GM23338 (cell line): ENCODE measurements at regions not wholly inside any gene's neighbourhood (a gene's known extent, or its start where the extent isn't known, plus 50 kb on each side); places are given as distances from the start of the nearest gene placed in this dataset.
A peak's percentile ranks its signal among the peaks of the same experiment; 100 is the strongest.

Experiments used
- ATAC-seq: fragments of 200-7000 bp; cut with Tn5 transposase; 3 replicates; pipeline ENCODE4 v1.9.1; 2020
- DNase-seq: peaks from one replicate; pipeline ENCODE4 v3.0.0-alpha.2; 2015; ENCODE audit warnings: low spot score
- H2AFZ ChIP-seq: fragments of 200-600 bp; sonication (generic); 2 replicates; pipeline ENCODE4 v1.8.0; 2016; ENCODE audit warnings: antibody characterized with exemption, mild to moderate bottlenecking, moderate library complexity
- H3F3A ChIP-seq: fragments of 200-600 bp; sonication (generic); replicated peaks from 2 replicates; pipeline ENCODE4 v1.8.0; 2017; ENCODE audit warnings: antibody characterized with exemption, mixed run types, low read depth
- H3K27ac ChIP-seq: fragments of 200-600 bp; sonication (generic); 2 replicates; pipeline ENCODE4 v1.6.1; 2016; ENCODE audit warnings: low read depth
- H3K27me3 ChIP-seq: fragments of 200-600 bp; sonication (generic); 2 replicates; pipeline ENCODE4 v1.8.0; 2016; ENCODE audit warnings: mild to moderate bottlenecking, mixed run types, moderate library complexity; ENCODE audit not compliant: insufficient read depth
- H3K36me3 ChIP-seq: fragments of 200-600 bp; sonication (generic); 2 replicates; pipeline ENCODE4 v1.8.0; 2016; ENCODE audit warnings: mild to moderate bottlenecking; ENCODE audit not compliant: insufficient read depth
- H3K4me1 ChIP-seq: fragments of 200-600 bp; sonication (generic); 2 replicates; pipeline ENCODE4 v1.8.0; 2016; ENCODE audit warnings: mild to moderate bottlenecking, moderate library complexity; ENCODE audit not compliant: insufficient read depth
- H3K4me2 ChIP-seq: fragments of 200-600 bp; sonication (generic); 2 replicates; pipeline ENCODE4 v1.7.1; 2017; ENCODE audit warnings: mixed run types
- H3K4me3 ChIP-seq: fragments of 200-600 bp; sonication (generic); 2 replicates; pipeline ENCODE4 v1.6.1; 2016; ENCODE audit warnings: mixed run types
- H3K79me2 ChIP-seq: fragments of 200-600 bp; sonication (generic); replicated peaks from 2 replicates; pipeline ENCODE4 v1.8.0; 2017; ENCODE audit warnings: mild to moderate bottlenecking; ENCODE audit not compliant: insufficient read depth
- H3K9me2 ChIP-seq: fragments of 200-600 bp; sonication (generic); 2 replicates; pipeline ENCODE4 v1.8.0; 2017; ENCODE audit not compliant: insufficient read depth
- H4K20me1 ChIP-seq: fragments of 200-600 bp; sonication (generic); replicated peaks from 2 replicates; pipeline ENCODE4 v1.8.0; 2017; ENCODE audit warnings: mild to moderate bottlenecking; ENCODE audit not compliant: insufficient read depth
- H3K27ac Mint-ChIP-seq: 2 replicates; pipeline ENCODE4 v1.8.0; 2020; ENCODE audit warnings: inconsistent platforms, mild to moderate bottlenecking, moderate library complexity, mixed read lengths
- H3K27me3 Mint-ChIP-seq: 3 replicates; pipeline ENCODE4 v1.8.0; 2022; ENCODE audit warnings: low read depth, mild to moderate bottlenecking, moderate library complexity, mixed read lengths, inconsistent platforms; ENCODE audit not compliant: insufficient read depth, poor library complexity
- H3K36me3 Mint-ChIP-seq: 3 replicates; pipeline ENCODE4 v1.8.0; 2021; ENCODE audit warnings: low read depth, mild to moderate bottlenecking, inconsistent platforms, moderate library complexity, mixed read lengths
- H3K4me1 Mint-ChIP-seq: 3 replicates; pipeline ENCODE4 v1.8.0; 2020; ENCODE audit warnings: mild to moderate bottlenecking, inconsistent platforms, mixed read lengths
- H3K4me3 Mint-ChIP-seq: 3 replicates; pipeline ENCODE4 v1.8.0; 2021; ENCODE audit warnings: moderate library complexity, mild to moderate bottlenecking, inconsistent platforms, mixed read lengths
- H3K9me3 Mint-ChIP-seq: 3 replicates; pipeline ENCODE4 v1.8.0; 2020; ENCODE audit warnings: moderate library complexity, mild to moderate bottlenecking, inconsistent platforms, mixed read lengths
- CREB1 ChIP-seq: fragments of 250-450 bp; sonication (Bioruptor Pico); IDR thresholded peaks from 2 replicates; pipeline ENCODE4 v1.5.0; 2020; ENCODE audit warnings: low read depth, mild to moderate bottlenecking, moderate library complexity
- JUNB ChIP-seq: IDR thresholded peaks from one replicate; pipeline ENCODE4 v1.6.1; 2016; ENCODE audit warnings: antibody characterized with exemption; ENCODE audit not compliant: unreplicated experiment
- STAT1 ChIP-seq: IDR thresholded peaks from one replicate; pipeline ENCODE4 v1.6.1; 2016; ENCODE audit warnings: antibody characterized with exemption; ENCODE audit not compliant: unreplicated experiment
- ZNF114 ChIP-seq: fragments of 250-450 bp; sonication (Bioruptor Pico); IDR thresholded peaks from 2 replicates; pipeline ENCODE4 v1.5.0; 2020; ENCODE audit warnings: mild to moderate bottlenecking, moderate library complexity
- TF ChIP-seq, protein P1 (sequence below), 2 experiments: fragments of 200-600 bp in 1 of 2; sonication (generic) in 1 of 2; conservative IDR thresholded peaks; 2 replicates each; pipeline versions ENCODE4 v1.5.1 to v1.6.1; 2016 to 2017; ENCODE audit warnings: antibody characterized with exemption in 2 of 2, low read depth in 2 of 2, mild to moderate bottlenecking in 2 of 2, moderate library complexity in 1 of 2
- TF ChIP-seq, protein P2 (sequence below): IDR thresholded peaks from one replicate; pipeline ENCODE4 v1.6.1; 2018; ENCODE audit warnings: antibody characterized with exemption; ENCODE audit not compliant: unreplicated experiment
- TF ChIP-seq, protein P3 (sequence below): fragments of 250-450 bp; sonication (Bioruptor Pico); IDR thresholded peaks from 2 replicates; pipeline ENCODE4 v1.5.0; 2020; ENCODE audit warnings: mild to moderate bottlenecking, moderate library complexity

DNA sequence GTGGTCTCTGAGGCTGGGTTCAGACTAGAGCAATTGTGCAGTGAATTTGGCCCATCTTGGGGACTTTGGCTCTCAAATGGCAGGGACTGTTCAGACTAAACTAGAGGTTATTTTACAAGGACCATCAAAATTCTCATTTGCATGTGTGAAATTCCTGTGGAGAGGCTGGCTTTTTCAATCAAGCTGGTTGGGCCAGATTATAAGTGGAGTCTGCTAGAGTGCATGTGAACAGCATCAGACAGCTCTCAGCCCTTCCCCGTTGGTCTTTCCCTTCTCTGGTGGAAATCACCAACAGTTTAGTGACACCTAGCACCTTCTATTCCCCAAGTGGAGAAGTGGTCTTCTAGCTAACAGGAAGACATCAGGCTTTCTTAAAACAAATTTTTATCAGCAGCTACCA is 301.3 kb downstream of the CWC27 start:
- no peaks in the 10 kb centered on the region for H3K9me3 Mint-ChIP-seq
- H4K20me1 ChIP-seq = no peaks in the 10 kb centered on the region
- no peak overlapping the region for H3K27ac ChIP-seq
- peaks cover 7% of the 10 kb centered on the region for H3K27me3 Mint-ChIP-seq
- no peaks in the 10 kb centered on the region for H3F3A ChIP-seq
- 0 out of 2 replicates have a peak, but pooled peaks cover 3% of the 10 kb centered on the region for H3K4me1 ChIP-seq
- no peak for TF ChIP-seq STAT1
- TF ChIP-seq ZNF114 = no peak
- TF ChIP-seq, protein P1, sequence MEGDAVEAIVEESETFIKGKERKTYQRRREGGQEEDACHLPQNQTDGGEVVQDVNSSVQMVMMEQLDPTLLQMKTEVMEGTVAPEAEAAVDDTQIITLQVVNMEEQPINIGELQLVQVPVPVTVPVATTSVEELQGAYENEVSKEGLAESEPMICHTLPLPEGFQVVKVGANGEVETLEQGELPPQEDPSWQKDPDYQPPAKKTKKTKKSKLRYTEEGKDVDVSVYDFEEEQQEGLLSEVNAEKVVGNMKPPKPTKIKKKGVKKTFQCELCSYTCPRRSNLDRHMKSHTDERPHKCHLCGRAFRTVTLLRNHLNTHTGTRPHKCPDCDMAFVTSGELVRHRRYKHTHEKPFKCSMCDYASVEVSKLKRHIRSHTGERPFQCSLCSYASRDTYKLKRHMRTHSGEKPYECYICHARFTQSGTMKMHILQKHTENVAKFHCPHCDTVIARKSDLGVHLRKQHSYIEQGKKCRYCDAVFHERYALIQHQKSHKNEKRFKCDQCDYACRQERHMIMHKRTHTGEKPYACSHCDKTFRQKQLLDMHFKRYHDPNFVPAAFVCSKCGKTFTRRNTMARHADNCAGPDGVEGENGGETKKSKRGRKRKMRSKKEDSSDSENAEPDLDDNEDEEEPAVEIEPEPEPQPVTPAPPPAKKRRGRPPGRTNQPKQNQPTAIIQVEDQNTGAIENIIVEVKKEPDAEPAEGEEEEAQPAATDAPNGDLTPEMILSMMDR (conservative IDR thresholded peaks at IDR 0.05; ENCODE audit: low read depth in 2 of 2) = no peak
- no peak for TF ChIP-seq CREB1
- TF ChIP-seq, protein P2, sequence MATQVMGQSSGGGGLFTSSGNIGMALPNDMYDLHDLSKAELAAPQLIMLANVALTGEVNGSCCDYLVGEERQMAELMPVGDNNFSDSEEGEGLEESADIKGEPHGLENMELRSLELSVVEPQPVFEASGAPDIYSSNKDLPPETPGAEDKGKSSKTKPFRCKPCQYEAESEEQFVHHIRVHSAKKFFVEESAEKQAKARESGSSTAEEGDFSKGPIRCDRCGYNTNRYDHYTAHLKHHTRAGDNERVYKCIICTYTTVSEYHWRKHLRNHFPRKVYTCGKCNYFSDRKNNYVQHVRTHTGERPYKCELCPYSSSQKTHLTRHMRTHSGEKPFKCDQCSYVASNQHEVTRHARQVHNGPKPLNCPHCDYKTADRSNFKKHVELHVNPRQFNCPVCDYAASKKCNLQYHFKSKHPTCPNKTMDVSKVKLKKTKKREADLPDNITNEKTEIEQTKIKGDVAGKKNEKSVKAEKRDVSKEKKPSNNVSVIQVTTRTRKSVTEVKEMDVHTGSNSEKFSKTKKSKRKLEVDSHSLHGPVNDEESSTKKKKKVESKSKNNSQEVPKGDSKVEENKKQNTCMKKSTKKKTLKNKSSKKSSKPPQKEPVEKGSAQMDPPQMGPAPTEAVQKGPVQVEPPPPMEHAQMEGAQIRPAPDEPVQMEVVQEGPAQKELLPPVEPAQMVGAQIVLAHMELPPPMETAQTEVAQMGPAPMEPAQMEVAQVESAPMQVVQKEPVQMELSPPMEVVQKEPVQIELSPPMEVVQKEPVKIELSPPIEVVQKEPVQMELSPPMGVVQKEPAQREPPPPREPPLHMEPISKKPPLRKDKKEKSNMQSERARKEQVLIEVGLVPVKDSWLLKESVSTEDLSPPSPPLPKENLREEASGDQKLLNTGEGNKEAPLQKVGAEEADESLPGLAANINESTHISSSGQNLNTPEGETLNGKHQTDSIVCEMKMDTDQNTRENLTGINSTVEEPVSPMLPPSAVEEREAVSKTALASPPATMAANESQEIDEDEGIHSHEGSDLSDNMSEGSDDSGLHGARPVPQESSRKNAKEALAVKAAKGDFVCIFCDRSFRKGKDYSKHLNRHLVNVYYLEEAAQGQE = no peak
- TF ChIP-seq JUNB = no peak
- TF ChIP-seq, protein P3, sequence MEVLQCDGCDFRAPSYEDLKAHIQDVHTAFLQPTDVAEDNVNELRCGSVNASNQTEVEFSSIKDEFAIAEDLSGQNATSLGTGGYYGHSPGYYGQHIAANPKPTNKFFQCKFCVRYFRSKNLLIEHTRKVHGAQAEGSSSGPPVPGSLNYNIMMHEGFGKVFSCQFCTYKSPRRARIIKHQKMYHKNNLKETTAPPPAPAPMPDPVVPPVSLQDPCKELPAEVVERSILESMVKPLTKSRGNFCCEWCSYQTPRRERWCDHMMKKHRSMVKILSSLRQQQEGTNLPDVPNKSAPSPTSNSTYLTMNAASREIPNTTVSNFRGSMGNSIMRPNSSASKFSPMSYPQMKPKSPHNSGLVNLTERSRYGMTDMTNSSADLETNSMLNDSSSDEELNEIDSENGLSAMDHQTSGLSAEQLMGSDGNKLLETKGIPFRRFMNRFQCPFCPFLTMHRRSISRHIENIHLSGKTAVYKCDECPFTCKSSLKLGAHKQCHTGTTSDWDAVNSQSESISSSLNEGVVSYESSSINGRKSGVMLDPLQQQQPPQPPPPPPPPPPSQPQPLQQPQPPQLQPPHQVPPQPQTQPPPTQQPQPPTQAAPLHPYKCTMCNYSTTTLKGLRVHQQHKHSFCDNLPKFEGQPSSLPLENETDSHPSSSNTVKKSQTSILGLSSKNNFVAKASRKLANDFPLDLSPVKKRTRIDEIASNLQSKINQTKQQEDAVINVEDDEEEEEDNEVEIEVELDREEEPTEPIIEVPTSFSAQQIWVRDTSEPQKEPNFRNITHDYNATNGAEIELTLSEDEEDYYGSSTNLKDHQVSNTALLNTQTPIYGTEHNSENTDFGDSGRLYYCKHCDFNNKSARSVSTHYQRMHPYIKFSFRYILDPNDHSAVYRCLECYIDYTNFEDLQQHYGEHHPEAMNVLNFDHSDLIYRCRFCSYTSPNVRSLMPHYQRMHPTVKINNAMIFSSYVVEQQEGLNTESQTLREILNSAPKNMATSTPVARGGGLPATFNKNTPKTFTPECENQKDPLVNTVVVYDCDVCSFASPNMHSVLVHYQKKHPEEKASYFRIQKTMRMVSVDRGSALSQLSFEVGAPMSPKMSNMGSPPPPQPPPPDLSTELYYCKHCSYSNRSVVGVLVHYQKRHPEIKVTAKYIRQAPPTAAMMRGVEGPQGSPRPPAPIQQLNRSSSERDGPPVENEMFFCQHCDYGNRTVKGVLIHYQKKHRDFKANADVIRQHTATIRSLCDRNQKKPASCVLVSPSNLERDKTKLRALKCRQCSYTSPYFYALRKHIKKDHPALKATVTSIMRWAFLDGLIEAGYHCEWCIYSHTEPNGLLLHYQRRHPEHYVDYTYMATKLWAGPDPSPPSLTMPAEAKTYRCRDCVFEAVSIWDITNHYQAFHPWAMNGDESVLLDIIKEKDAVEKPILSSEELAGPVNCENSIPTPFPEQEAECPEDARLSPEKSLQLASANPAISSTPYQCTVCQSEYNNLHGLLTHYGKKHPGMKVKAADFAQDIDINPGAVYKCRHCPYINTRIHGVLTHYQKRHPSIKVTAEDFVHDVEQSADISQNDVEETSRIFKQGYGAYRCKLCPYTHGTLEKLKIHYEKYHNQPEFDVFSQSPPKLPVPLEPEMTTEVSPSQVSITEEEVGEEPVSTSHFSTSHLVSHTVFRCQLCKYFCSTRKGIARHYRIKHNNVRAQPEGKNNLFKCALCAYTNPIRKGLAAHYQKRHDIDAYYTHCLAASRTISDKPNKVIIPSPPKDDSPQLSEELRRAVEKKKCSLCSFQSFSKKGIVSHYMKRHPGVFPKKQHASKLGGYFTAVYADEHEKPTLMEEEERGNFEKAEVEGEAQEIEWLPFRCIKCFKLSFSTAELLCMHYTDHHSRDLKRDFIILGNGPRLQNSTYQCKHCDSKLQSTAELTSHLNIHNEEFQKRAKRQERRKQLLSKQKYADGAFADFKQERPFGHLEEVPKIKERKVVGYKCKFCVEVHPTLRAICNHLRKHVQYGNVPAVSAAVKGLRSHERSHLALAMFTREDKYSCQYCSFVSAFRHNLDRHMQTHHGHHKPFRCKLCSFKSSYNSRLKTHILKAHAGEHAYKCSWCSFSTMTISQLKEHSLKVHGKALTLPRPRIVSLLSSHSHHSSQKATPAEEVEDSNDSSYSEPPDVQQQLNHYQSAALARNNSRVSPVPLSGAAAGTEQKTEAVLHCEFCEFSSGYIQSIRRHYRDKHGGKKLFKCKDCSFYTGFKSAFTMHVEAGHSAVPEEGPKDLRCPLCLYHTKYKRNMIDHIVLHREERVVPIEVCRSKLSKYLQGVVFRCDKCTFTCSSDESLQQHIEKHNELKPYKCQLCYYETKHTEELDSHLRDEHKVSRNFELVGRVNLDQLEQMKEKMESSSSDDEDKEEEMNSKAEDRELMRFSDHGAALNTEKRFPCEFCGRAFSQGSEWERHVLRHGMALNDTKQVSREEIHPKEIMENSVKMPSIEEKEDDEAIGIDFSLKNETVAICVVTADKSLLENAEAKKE (CRISPR knock-in tag) = no peak
- no peak overlapping the region for H3K27ac Mint-ChIP-seq
- DNase-seq (no peak), ATAC-seq (no peak)
- no peaks in the 10 kb centered on the region for H3K9me2 ChIP-seq
- H3K4me1 Mint-ChIP-seq = peaks cover 15% of the 10 kb centered on the region
- peak overlapping the region; percentile 63 for H2AFZ ChIP-seq
- H3K4me2 ChIP-seq = no peak overlapping the region
- H3K36me3 ChIP-seq = no peaks in the 10 kb centered on the region
- H3K4me3 Mint-ChIP-seq = no peak overlapping the region
- H3K36me3 Mint-ChIP-seq = no peaks in the 10 kb centered on the region
- no peaks in the 10 kb centered on the region for H3K79me2 ChIP-seq
- no peak overlapping the region for H3K4me3 ChIP-seq
- no peaks in the 10 kb centered on the region for H3K27me3 ChIP-seq
